Central memory CD4-positive, alpha-beta T cell (primary cell): ENCODE measurements at regions not wholly inside any gene's neighbourhood (a gene's known extent, or its start where the extent isn't known, plus 50 kb on each side); places are given as distances from the start of the nearest gene placed in this dataset.
"Not testable (repeated sequence)": the region's sequence is repeated elsewhere in the genome, so short reads cannot be mapped to it uniquely, and the experiment has no call there.

Experiments used
- DNase-seq: peaks from one replicate; pipeline ENCODE4 v3.0.0; 2022

- DNase-seq: no peak
Observed at GRCh38 chr4:123682931-123683330, 286.3 kb downstream of the SPRY1 start.

GRCh38 chr4:123684937-123685336, 288.3 kb downstream of the SPRY1 start:
- not testable (repeated sequence) for DNase-seq

GRCh38 chr4:123695531-123695930, 298.9 kb downstream of the SPRY1 start:
- DNase-seq: not testable (repeated sequence)

- DNase-seq: no peak
Observed at GRCh38 chr4:123696687-123697086, 300.1 kb downstream of the SPRY1 start.

- no peak for DNase-seq
Observed at GRCh38 chr4:123698556-123698955, 302.0 kb downstream of the SPRY1 start.

- DNase-seq: no peak
Observed at GRCh38 chr4:123699880-123700771, 303.5 kb downstream of the SPRY1 start.

GRCh38 chr4:123701131-123701575, 304.6 kb downstream of the SPRY1 start:
- DNase-seq: no peak

GRCh38 chr4:123705419-123705818, 308.8 kb downstream of the SPRY1 start:
- DNase-seq: no peak

- DNase-seq: no peak
Observed at GRCh38 chr4:123706973-123707372, 310.4 kb downstream of the SPRY1 start.

- no peak for DNase-seq
Observed at GRCh38 chr4:123708902-123709301, 312.3 kb downstream of the SPRY1 start.

- no peak for DNase-seq
Observed at GRCh38 chr4:123709336-123709735, 312.7 kb downstream of the SPRY1 start.

GRCh38 chr4:123731035-123731434, 334.4 kb downstream of the SPRY1 start:
- DNase-seq: no peak

GRCh38 chr4:123737156-123737555, 340.6 kb downstream of the SPRY1 start:
- DNase-seq: no peak

- no peak for DNase-seq
Observed at GRCh38 chr4:123739806-123740205, 343.2 kb downstream of the SPRY1 start.

- DNase-seq: no peak
Observed at GRCh38 chr4:123740236-123740635, 343.6 kb downstream of the SPRY1 start.

GRCh38 chr4:123741906-123742305, 345.3 kb downstream of the SPRY1 start:
- DNase-seq: no peak

GRCh38 chr4:123743848-123744247, 347.3 kb downstream of the SPRY1 start:
- DNase-seq: no peak

GRCh38 chr4:123744664-123745290, 348.2 kb downstream of the SPRY1 start:
- no peak for DNase-seq

GRCh38 chr4:123747016-123747415, 350.4 kb downstream of the SPRY1 start:
- DNase-seq: no peak

- no peak for DNase-seq
Observed at GRCh38 chr4:123748806-123749205, 352.2 kb downstream of the SPRY1 start.

- no peak for DNase-seq
Observed at GRCh38 chr4:123749383-123749782, 352.8 kb downstream of the SPRY1 start.

- no peak for DNase-seq
Observed at GRCh38 chr4:123750044-123750443, 353.4 kb downstream of the SPRY1 start.

GRCh38 chr4:123755655-123756054, 359.1 kb downstream of the SPRY1 start:
- DNase-seq: no peak

GRCh38 chr4:123767806-123768205, 371.2 kb downstream of the SPRY1 start:
- DNase-seq: no peak
